HG03378 (cell line): ENCODE measurements at regions not wholly inside any gene's neighbourhood (a gene's known extent, or its start where the extent isn't known, plus 50 kb on each side); places are given as distances from the start of the nearest gene placed in this dataset.
"Not testable (repeated sequence)": the region's sequence is repeated elsewhere in the genome, so short reads cannot be mapped to it uniquely, and the experiment has no call there.

ENCODE experiments used
- ATAC-seq: cut with Tn5 transposase; IDR thresholded peaks from one replicate; pipeline ENCODE4 v1.9.1; 2021; ENCODE audit warnings: mild to moderate bottlenecking, moderate library complexity; ENCODE audit not compliant: unreplicated experiment

DNA sequence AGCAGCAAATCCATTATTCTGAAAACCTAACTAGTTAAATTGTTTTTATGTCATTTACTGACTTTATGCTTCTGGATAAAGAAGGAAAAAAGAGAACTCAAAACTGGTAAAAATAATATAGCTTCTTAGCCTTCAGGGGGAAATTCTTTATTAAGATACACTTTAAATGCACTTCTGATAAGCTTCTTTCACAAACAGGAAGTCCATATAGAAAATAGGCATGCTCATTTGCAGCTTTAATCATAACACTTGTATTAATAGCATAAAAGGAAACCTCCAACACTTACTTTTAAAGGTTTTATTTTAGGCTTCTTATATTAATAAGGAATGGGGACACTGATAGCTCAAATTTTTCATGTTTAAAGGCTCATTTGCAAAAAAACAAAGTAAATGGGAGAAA is 538.0 kb upstream of the SLC35B3 start:
- no peak for ATAC-seq

DNA sequence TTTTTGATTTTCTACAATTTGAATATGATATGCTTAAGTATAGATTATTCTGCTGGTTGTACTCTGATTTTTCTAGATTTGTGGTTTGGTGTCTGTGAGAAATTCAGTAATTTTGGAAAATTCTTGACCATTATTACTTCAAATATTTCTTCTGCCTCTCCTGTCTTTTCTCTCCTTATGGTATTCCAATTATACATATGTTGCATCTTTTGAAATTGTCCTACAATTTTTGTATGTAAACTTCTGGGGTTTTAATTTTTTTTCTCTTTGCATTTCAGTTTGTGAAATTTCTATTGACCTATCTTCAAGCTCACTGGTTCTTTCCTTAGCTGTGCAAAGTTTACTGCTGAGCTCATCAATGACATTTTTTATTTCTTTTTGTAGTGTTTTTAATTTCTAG is 534.4 kb upstream of the SLC35B3 start:
- no peak for ATAC-seq

DNA sequence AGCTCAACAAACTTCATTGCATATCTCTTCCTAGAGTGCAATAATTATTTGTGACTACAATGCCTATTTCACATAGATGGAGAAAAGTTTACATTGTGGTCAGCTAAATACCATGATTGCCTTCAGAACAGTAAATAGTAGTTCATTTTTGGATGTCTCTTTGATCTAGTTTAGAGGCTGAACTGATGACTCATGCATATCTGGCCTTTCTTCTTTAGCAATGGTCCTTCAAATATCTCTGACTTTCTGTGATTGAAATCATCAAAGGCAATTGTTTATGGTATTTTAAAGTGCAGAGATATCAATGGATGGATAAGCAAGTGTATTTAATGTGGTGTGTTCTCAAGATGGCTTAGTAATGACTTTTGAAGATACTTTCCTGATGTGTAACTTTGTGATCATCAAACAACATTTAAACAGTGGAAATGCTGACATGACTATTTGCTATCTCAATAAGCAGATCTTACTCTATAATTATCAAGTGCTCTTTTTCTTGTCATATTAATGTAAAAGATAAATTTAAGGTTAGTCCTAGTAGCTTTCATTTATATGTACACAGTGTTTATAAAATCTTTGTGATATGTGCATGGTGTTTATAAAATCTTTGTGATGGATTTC is 523.7 kb upstream of the SLC35B3 start:
- ATAC-seq, result no peak

GRCh38 chr6:8953310-8953709 is 518.0 kb upstream of the SLC35B3 start:
- ATAC-seq, result no peak

GRCh38 chr6:8948733-8949132 is 513.4 kb upstream of the SLC35B3 start:
- no peak for ATAC-seq

DNA sequence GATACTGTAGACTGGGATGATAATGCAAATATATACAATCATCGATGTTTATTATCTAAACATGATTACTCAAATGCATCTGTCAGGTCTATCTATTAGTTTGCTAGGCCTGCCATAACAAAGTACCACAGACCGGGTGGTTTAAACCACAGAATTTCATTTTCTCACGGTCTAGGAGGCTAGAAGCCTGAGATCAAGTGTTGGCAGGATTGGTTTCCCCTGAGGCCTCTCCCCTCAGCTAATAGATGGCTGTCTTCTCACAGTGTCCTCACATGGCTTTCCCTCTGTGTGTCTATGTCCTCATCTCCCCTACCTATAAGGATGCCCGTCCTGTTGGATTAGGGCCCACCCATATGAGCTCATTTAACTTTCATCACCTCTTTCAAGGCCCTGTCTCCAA is 512.6 kb upstream of the SLC35B3 start:
- ATAC-seq, result no peak

- no peak for ATAC-seq
These were observed 509.2 kb upstream of the SLC35B3 start for GRCh38 chr6:8944548-8944947.

DNA sequence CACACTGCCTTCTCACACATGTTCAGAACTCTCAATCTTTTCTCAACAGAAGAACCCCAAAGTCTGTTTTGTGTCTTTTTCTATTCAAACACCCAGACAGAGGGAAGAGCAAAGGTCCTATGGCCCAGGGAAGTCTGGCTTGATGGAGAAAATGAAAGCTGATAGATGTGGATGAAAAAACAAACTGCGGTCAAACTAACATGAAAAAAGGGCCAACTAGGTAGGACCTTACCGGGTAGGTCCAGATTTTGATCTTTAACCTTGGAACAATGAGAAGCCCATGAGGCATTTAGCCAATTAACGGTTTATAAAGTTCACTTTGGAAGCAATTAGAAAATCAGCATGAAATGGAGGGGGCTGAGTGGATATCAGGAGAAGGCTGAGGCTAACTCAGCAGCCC is 507.7 kb upstream of the SLC35B3 start:
- no peak for ATAC-seq

GRCh38 chr6:8941577-8941976 is 506.2 kb upstream of the SLC35B3 start:
- no peak for ATAC-seq

GRCh38 chr6:8940356-8940755 is 505.0 kb upstream of the SLC35B3 start:
- no peak for ATAC-seq

GRCh38 chr6:8939615-8940014 is 504.3 kb upstream of the SLC35B3 start:
- no peak for ATAC-seq

GRCh38 chr6:8934318-8934717 is 499.0 kb upstream of the SLC35B3 start:
- ATAC-seq, result no peak

DNA sequence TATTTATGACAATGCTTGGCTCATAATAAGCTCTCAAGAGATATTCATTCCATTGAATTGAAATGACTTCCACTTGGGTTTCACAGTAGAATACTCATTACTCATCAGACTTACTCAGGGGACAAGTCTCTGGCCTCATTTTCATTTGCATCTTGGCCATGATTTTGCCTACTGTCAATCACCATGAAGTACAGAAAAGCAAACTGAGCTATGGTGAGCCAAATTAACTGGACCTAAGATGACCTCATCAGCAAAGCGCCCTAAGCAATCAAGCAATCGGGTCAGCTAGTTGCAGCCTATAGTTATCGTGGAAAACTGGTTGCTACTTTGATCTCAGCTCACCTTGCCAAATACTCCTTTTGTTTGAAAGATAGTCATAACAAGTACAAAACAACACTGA is 494.7 kb upstream of the SLC35B3 start:
- no peak for ATAC-seq

- ATAC-seq, result not testable (repeated sequence)
These were observed 484.9 kb upstream of the SLC35B3 start for GRCh38 chr6:8920244-8920643.

GRCh38 chr6:8918196-8918595 is 482.9 kb upstream of the SLC35B3 start:
- no peak for ATAC-seq

GRCh38 chr6:8914700-8915099 is 479.4 kb upstream of the SLC35B3 start:
- no peak for ATAC-seq

GRCh38 chr6:8908638-8909037 is 473.3 kb upstream of the SLC35B3 start:
- ATAC-seq, result no peak

- no peak for ATAC-seq
These were observed 471.4 kb upstream of the SLC35B3 start for GRCh38 chr6:8906699-8907098.

DNA sequence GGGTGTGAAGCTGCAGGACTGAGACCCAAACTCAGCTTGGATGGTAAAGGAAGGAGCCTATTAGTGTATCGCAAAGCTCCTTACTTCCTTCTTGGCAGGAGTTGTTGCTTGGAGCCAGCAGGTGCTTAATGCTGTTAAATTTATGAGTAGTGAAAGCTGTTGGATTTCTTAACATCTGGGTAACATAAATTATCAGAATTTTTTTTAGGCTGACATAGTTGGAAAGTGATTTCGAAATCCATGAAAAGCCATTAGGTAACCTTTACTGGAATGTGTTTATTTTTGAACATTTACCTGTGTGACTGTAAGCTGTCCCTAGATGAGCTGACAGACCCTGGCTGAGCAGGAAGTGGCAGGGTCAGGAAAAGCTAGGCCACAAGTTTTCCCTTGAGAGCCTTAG is 470.4 kb upstream of the SLC35B3 start:
- no peak for ATAC-seq

GRCh38 chr6:8904754-8905153 is 469.4 kb upstream of the SLC35B3 start:
- ATAC-seq, result no peak

- ATAC-seq, result no peak
These were observed 464.7 kb upstream of the SLC35B3 start for GRCh38 chr6:8900056-8900455.

DNA sequence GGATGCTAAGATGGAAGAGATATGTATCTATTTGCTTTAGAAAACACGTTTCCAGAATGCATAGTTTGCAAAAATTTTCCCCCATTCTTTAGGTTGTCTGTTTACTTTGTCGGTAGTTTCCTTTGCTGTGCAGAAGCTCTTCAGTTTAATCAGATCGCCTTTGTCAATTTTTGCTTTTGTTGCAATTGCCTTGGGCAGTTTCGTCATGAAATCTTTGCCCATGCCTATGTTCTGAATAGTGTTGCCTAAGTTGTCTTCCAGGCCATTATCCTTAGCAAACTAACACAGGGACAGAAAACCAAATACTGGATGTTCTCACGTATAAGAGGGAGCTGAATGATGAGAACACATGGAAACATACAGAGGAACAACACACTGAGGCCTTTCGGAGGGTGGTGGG is 454.2 kb upstream of the SLC35B3 start:
- ATAC-seq, result no peak

- ATAC-seq, result peak; percentile 53
These were observed 453.1 kb upstream of the SLC35B3 start for GRCh38 chr6:8888468-8888867.
